ENCODE measurements at regions not wholly inside any gene's neighbourhood (a gene's known extent, or its start where the extent isn't known, plus 50 kb on each side); places are given as distances from the start of the nearest gene placed in this dataset.
"Not testable (repeated sequence)": the region's sequence is repeated elsewhere in the genome, so short reads cannot be mapped to it uniquely, and the experiment has no call there.

- DNase-seq (ENCODE audit: low spot score in 2 of 2): no peak
- no peak overlapping the region for H3K27ac ChIP-seq
- H3K36me3 ChIP-seq: no peaks in the 10 kb centered on the region
- intact Hi-C loops (cut with DNase I; ENCODE audit: low total_unique reads): no loop called here
- TF ChIP-seq CTCF (IDR thresholded peaks at IDR 0.05) (no peak), POLR2AphosphoS5 (IDR thresholded peaks at IDR 0.05) (no peak), POLR2A (IDR thresholded peaks at IDR 0.05) (no peak)
- H3K27me3 ChIP-seq: no peaks in the 10 kb centered on the region
- H3K4me3 ChIP-seq: no peak overlapping the region
- H3K4me1 ChIP-seq: no peaks in the 10 kb centered on the region
- H3K9me3 ChIP-seq: no peaks in the 10 kb centered on the region
Measured at GRCh38 chr2:77866661-77867060, 344.5 kb upstream of the LRRTM4 start.

- intact Hi-C loops (cut with DNase I; ENCODE audit: low total_unique reads): no loop called here
- H3K36me3 ChIP-seq: no peaks in the 10 kb centered on the region
- no peak overlapping the region for H3K27ac ChIP-seq
- H3K4me3 ChIP-seq: no peak overlapping the region
- H3K9me3 ChIP-seq: no peaks in the 10 kb centered on the region
- H3K27me3 ChIP-seq: no peaks in the 10 kb centered on the region
- H3K4me1 ChIP-seq: no peaks in the 10 kb centered on the region
- TF ChIP-seq CTCF (IDR thresholded peaks at IDR 0.05) (no peak), POLR2A (IDR thresholded peaks at IDR 0.05) (no peak), POLR2AphosphoS5 (IDR thresholded peaks at IDR 0.05) (no peak)
- DNase-seq (ENCODE audit: low spot score in 2 of 2): no peak
Measured at GRCh38 chr2:77867146-77867545, 345.0 kb upstream of the LRRTM4 start.

- Histone ChIP-seq H3K27ac (no peak overlapping the region), H3K9me3 (no peaks in the 10 kb centered on the region), H3K4me3 (no peak overlapping the region), H3K36me3 (no peaks in the 10 kb centered on the region), H3K4me1 (no peaks in the 10 kb centered on the region), H3K27me3 (no peaks in the 10 kb centered on the region)
- intact Hi-C loops (cut with DNase I; ENCODE audit: low total_unique reads): no loop called here
- no peak for DNase-seq (ENCODE audit: low spot score in 2 of 2)
- TF ChIP-seq POLR2A (IDR thresholded peaks at IDR 0.05) (no peak), POLR2AphosphoS5 (IDR thresholded peaks at IDR 0.05) (no peak), CTCF (IDR thresholded peaks at IDR 0.05) (no peak)
Measured at GRCh38 chr2:77873506-77873905, 351.3 kb upstream of the LRRTM4 start.

GRCh38 chr2:77900211-77900610 is 378.0 kb upstream of the LRRTM4 start:
- H3K27ac ChIP-seq; H3K36me3 ChIP-seq; intact Hi-C loops (cut with DNase I; ENCODE audit: low total_unique reads); H3K4me3 ChIP-seq; DNase-seq (ENCODE audit: low spot score in 2 of 2); H3K27me3 ChIP-seq; H3K9me3 ChIP-seq; H3K4me1 ChIP-seq: not testable (repeated sequence)

- no peak for DNase-seq (ENCODE audit: low spot score in 2 of 2)
- no peak overlapping the region for H3K4me3 ChIP-seq
- no peaks in the 10 kb centered on the region for H3K4me1 ChIP-seq
- TF ChIP-seq POLR2AphosphoS5 (IDR thresholded peaks at IDR 0.05) (no peak), CTCF (IDR thresholded peaks at IDR 0.05) (no peak), POLR2A (IDR thresholded peaks at IDR 0.05) (no peak)
- no peaks in the 10 kb centered on the region for H3K27me3 ChIP-seq
- H3K36me3 ChIP-seq: no peaks in the 10 kb centered on the region
- H3K27ac ChIP-seq: no peak overlapping the region
- intact Hi-C loops (cut with DNase I; ENCODE audit: low total_unique reads): no loop called here
- H3K9me3 ChIP-seq: no peaks in the 10 kb centered on the region
Measured at GRCh38 chr2:77910136-77910535, 388.0 kb upstream of the LRRTM4 start.

GRCh38 chr2:77920838-77921366 is 398.7 kb upstream of the LRRTM4 start:
- no peak overlapping the region for H3K27ac ChIP-seq
- no peak overlapping the region for H3K4me3 ChIP-seq
- H3K4me1 ChIP-seq: no peaks in the 10 kb centered on the region
- no peaks in the 10 kb centered on the region for H3K27me3 ChIP-seq
- DNase-seq (ENCODE audit: low spot score in 2 of 2): no peak
- intact Hi-C loops (cut with DNase I; ENCODE audit: low total_unique reads): no loop called here
- H3K9me3 ChIP-seq: no peaks in the 10 kb centered on the region
- TF ChIP-seq POLR2AphosphoS5 (IDR thresholded peaks at IDR 0.05) (no peak), CTCF (IDR thresholded peaks at IDR 0.05) (no peak), POLR2A (IDR thresholded peaks at IDR 0.05) (no peak)
- no peaks in the 10 kb centered on the region for H3K36me3 ChIP-seq
